WERI-Rb-1 (cell line): ENCODE measurements at regions not wholly inside any gene's neighbourhood (a gene's known extent, or its start where the extent isn't known, plus 50 kb on each side); places are given as distances from the start of the nearest gene placed in this dataset.

Experiments
- DNase-seq: peaks from one replicate; pipeline ENCODE4 v3.0.0-alpha.2; 2020
- H3K27ac ChIP-seq: fragments of 250-450 bp; sonication (Bioruptor Pico); 2 replicates; pipeline ENCODE4 v1.5.1; 2020; ENCODE audit warnings: mild to moderate bottlenecking, moderate library complexity
- H3K27me3 ChIP-seq: fragments of 250-450 bp; sonication (Bioruptor Pico); 2 replicates; pipeline ENCODE4 v1.5.1; 2021; ENCODE audit warnings: mild to moderate bottlenecking, low read depth, moderate library complexity; ENCODE audit not compliant: insufficient read depth, severe bottlenecking
- H3K36me3 ChIP-seq: fragments of 250-450 bp; sonication (Bioruptor Pico); 2 replicates; pipeline ENCODE4 v1.5.1; 2020; ENCODE audit warnings: mild to moderate bottlenecking, moderate library complexity
- H3K4me3 ChIP-seq: 2 replicates; pipeline ENCODE4 v1.5.1; 2011; ENCODE audit warnings: low read depth, mild to moderate bottlenecking, control low read depth, low read length
- H3K9me3 ChIP-seq: fragments of 250-450 bp; sonication (Bioruptor Pico); 2 replicates; pipeline ENCODE4 v1.5.1; 2021; ENCODE audit warnings: mild to moderate bottlenecking, moderate library complexity; ENCODE audit not compliant: severe bottlenecking
- CTCF ChIP-seq: IDR thresholded peaks from 2 replicates; pipeline ENCODE4 v1.5.1; 2011; ENCODE audit warnings: low read depth, mild to moderate bottlenecking, control low read depth, inconsistent platforms, low read length

GRCh38 chr1:78291872-78292271, 198.9 kb upstream of the PTGFR start:
- Histone ChIP-seq H3K9me3 (no peaks in the 10 kb centered on the region), H3K36me3 (no peaks in the 10 kb centered on the region), H3K27me3 (no peaks in the 10 kb centered on the region), H3K27ac (no peak overlapping the region), H3K4me3 (no peak overlapping the region)
- TF ChIP-seq CTCF: no peak
- no peak for DNase-seq

GRCh38 chr1:78292361-78292760, 198.4 kb upstream of the PTGFR start:
- Histone ChIP-seq H3K9me3 (no peaks in the 10 kb centered on the region), H3K4me3 (no peak overlapping the region), H3K36me3 (no peaks in the 10 kb centered on the region), H3K27ac (no peak overlapping the region), H3K27me3 (no peaks in the 10 kb centered on the region)
- DNase-seq: no peak
- no peak for TF ChIP-seq CTCF

- Histone ChIP-seq H3K9me3 (no peaks in the 10 kb centered on the region), H3K36me3 (no peaks in the 10 kb centered on the region), H3K4me3 (no peak overlapping the region), H3K27ac (no peak overlapping the region), H3K27me3 (no peaks in the 10 kb centered on the region)
- TF ChIP-seq CTCF: no peak
- DNase-seq: peak; percentile 33
These were observed 192.9 kb upstream of the PTGFR start for GRCh38 chr1:78297836-78298235.

- Histone ChIP-seq H3K9me3 (no peaks in the 10 kb centered on the region), H3K4me3 (no peak overlapping the region), H3K27ac (no peak overlapping the region), H3K27me3 (no peaks in the 10 kb centered on the region), H3K36me3 (no peaks in the 10 kb centered on the region)
- no peak for TF ChIP-seq CTCF
- DNase-seq: no peak
These were observed 192.4 kb upstream of the PTGFR start for GRCh38 chr1:78298349-78298748.

GRCh38 chr1:78301141-78301540, 189.6 kb upstream of the PTGFR start:
- no peaks in the 10 kb centered on the region for H3K27me3 ChIP-seq
- H3K9me3 ChIP-seq: no peaks in the 10 kb centered on the region
- no peak overlapping the region for H3K27ac ChIP-seq
- no peak overlapping the region for H3K4me3 ChIP-seq
- no peaks in the 10 kb centered on the region for H3K36me3 ChIP-seq
- DNase-seq: no peak
- TF ChIP-seq CTCF: no peak

- Histone ChIP-seq H3K36me3 (no peaks in the 10 kb centered on the region), H3K27me3 (no peaks in the 10 kb centered on the region), H3K9me3 (no peaks in the 10 kb centered on the region), H3K4me3 (no peak overlapping the region), H3K27ac (no peak overlapping the region)
- no peak for DNase-seq
- no peak for TF ChIP-seq CTCF
These were observed 187.2 kb upstream of the PTGFR start for GRCh38 chr1:78303620-78304019.
